HEK293 (cell line): ENCODE measurements at regions not wholly inside any gene's neighbourhood (a gene's known extent, or its start where the extent isn't known, plus 50 kb on each side); places are given as distances from the start of the nearest gene placed in this dataset.

Source experiments
- CTCF ChIA-PET: fragments of 350-600 bp; formaldehyde crosslinking; extraction: SDS; loops from one replicate; lab custom pipeline; 2021; ENCODE audit warnings: antibody characterized with exemption; lab: Yijun Ruan, JAX
- POLR2A ChIA-PET: fragments of 300-600 bp; formaldehyde crosslinking; extraction: SDS; loops from one replicate; lab custom pipeline; 2020; ENCODE audit warnings: antibody characterized with exemption, inconsistent platforms; lab: Yijun Ruan, JAX
- H3K27ac ChIP-seq: fragments of 200-500 bp; sonication (Bioruptor generic); 2 replicates; pipeline ENCODE4 v1.5.1; 2014; ENCODE audit warnings: low read depth, low read length, control low read depth, inconsistent platforms; ENCODE audit errors: extremely low read depth
- H3K36me3 ChIP-seq, 2 experiments: fragments of 200-500 bp in 1 of 2; sonication (Bioruptor generic) in 1 of 2; 1 replicate in 1 of 2; 2 replicates in 1 of 2; pipeline ENCODE4 v1.5.1; 2014 to 2017; ENCODE audit warnings: inconsistent platforms in 2 of 2, low read length in 2 of 2; ENCODE audit not compliant: control insufficient read depth in 2 of 2, insufficient read depth in 1 of 2
- H3K4me1 ChIP-seq: fragments of 200-500 bp; sonication (Bioruptor generic); 2 replicates; pipeline ENCODE4 v1.5.1; 2014; ENCODE audit warnings: mild to moderate bottlenecking, low read length, inconsistent platforms; ENCODE audit not compliant: control insufficient read depth, insufficient read depth
- H3K4me3 ChIP-seq: 2 replicates; pipeline ENCODE4 v1.5.1; 2011; ENCODE audit warnings: low read depth, mild to moderate bottlenecking, control low read depth, low read length, moderate library complexity
- H3K9me3 ChIP-seq: fragments of 200-500 bp; sonication (Bioruptor generic); 2 replicates; pipeline ENCODE4 v1.5.1; 2014; ENCODE audit warnings: low read depth, low read length, inconsistent platforms; ENCODE audit not compliant: control insufficient read depth, insufficient read depth
- HOXC10 ChIP-seq: sonication (generic); formaldehyde crosslinking; IDR thresholded peaks from 2 replicates; pipeline ENCODE4 v1.8.1; 2023; ENCODE audit warnings: mild to moderate bottlenecking, missing genetic modification reagents
- ZFP3 ChIP-seq: fragments of 450-650 bp; formaldehyde crosslinking; IDR thresholded peaks from 2 replicates; pipeline ENCODE4 v1.5.1; 2016; ENCODE audit warnings: low read depth, missing biosample characterization, missing genetic modification characterization
- ZFP37 ChIP-seq: fragments of 450-650 bp; formaldehyde crosslinking; IDR thresholded peaks from 2 replicates; pipeline ENCODE4 v1.5.1; 2016; ENCODE audit warnings: missing biosample characterization, missing genetic modification characterization
- ZFP69B ChIP-seq: fragments of 450-650 bp; formaldehyde crosslinking; IDR thresholded peaks from 2 replicates; pipeline ENCODE4 v1.5.1; 2016; ENCODE audit warnings: missing biosample characterization, missing genetic modification characterization
- ZIC2 ChIP-seq: fragments of 450-650 bp; formaldehyde crosslinking; IDR thresholded peaks from 2 replicates; pipeline ENCODE4 v1.5.1; 2016; ENCODE audit warnings: missing biosample characterization, missing genetic modification characterization
- ZNF155 ChIP-seq: fragments of 450-650 bp; formaldehyde crosslinking; IDR thresholded peaks from 2 replicates; pipeline ENCODE4 v1.5.1; 2016; ENCODE audit warnings: missing biosample characterization, missing genetic modification characterization
- ZNF18 ChIP-seq: fragments of 450-650 bp; formaldehyde crosslinking; IDR thresholded peaks from 2 replicates; pipeline ENCODE4 v1.5.1; 2016; ENCODE audit warnings: missing biosample characterization, missing genetic modification characterization
- ZNF24 ChIP-seq: fragments of 450-650 bp; formaldehyde crosslinking; IDR thresholded peaks from 2 replicates; pipeline ENCODE4 v1.5.1; 2016; ENCODE audit warnings: missing biosample characterization, missing genetic modification characterization
- ZNF266 ChIP-seq: fragments of 450-650 bp; formaldehyde crosslinking; IDR thresholded peaks from 2 replicates; pipeline ENCODE4 v1.5.1; 2016; ENCODE audit warnings: missing biosample characterization, missing genetic modification characterization, low read depth
- ZNF37A ChIP-seq: fragments of 450-650 bp; IDR thresholded peaks from 2 replicates; pipeline ENCODE4 v1.5.1; 2018; ENCODE audit warnings: missing biosample characterization, missing genetic modification characterization
- ZNF518A ChIP-seq: fragments of 450-650 bp; formaldehyde crosslinking; conservative IDR thresholded peaks from 2 replicates; pipeline ENCODE4 v1.5.1; 2016; ENCODE audit warnings: low read depth, missing biosample characterization, missing genetic modification characterization
- ZNF571 ChIP-seq: fragments of 450-650 bp; formaldehyde crosslinking; IDR thresholded peaks from 2 replicates; pipeline ENCODE4 v1.5.0; 2017; ENCODE audit warnings: missing biosample characterization, missing genetic modification characterization
- ZNF610 ChIP-seq: fragments of 450-650 bp; formaldehyde crosslinking; IDR thresholded peaks from 2 replicates; pipeline ENCODE4 v1.5.1; 2016; ENCODE audit warnings: missing biosample characterization, missing genetic modification characterization, borderline replicate concordance
- ZNF76 ChIP-seq: fragments of 450-650 bp; formaldehyde crosslinking; IDR thresholded peaks from 2 replicates; pipeline ENCODE4; 2016; ENCODE audit warnings: low read depth, missing biosample characterization, missing genetic modification characterization, borderline replicate concordance
- ZSCAN16 ChIP-seq: fragments of 450-650 bp; formaldehyde crosslinking; IDR thresholded peaks from 2 replicates; pipeline ENCODE4 v1.5.1; 2016; ENCODE audit warnings: missing biosample characterization, missing genetic modification characterization
- ZSCAN5A ChIP-seq: fragments of 450-650 bp; formaldehyde crosslinking; IDR thresholded peaks from 2 replicates; pipeline ENCODE4 v1.5.1; 2016; ENCODE audit warnings: missing biosample characterization, missing genetic modification characterization

- TF ChIP-seq ZNF518A (tag by site-specific recombination), result no peak
- TF ChIP-seq ZNF155 (tag by site-specific recombination), result no peak
- no peak for TF ChIP-seq ZNF610 (tag by site-specific recombination)
- TF ChIP-seq ZSCAN16 (tag by site-specific recombination), result no peak
- TF ChIP-seq ZNF266, result no peak
Observed at GRCh38 chr4:135227842-135228241, 1026.3 kb upstream of the PABPC4L start (continued).

- CTCF ChIA-PET, result no interaction called here
- Histone ChIP-seq H3K27ac (no peak overlapping the region), H3K4me3 (no peak overlapping the region), H3K36me3 (no peaks in the 10 kb centered on the region), H3K4me1 (no peaks in the 10 kb centered on the region), H3K9me3 (no peaks in the 10 kb centered on the region)
- POLR2A ChIA-PET, result no interaction called here
- TF ChIP-seq ZNF24, result no peak
Observed at GRCh38 chr4:135225551-135225950, 1024.0 kb upstream of the PABPC4L start.

- H3K27ac ChIP-seq, result no peak overlapping the region
- no peaks in the 10 kb centered on the region for H3K9me3 ChIP-seq
- H3K4me1 ChIP-seq, result no peaks in the 10 kb centered on the region
- CTCF ChIA-PET, result no interaction called here
- no peak overlapping the region for H3K4me3 ChIP-seq
- no peaks in the 10 kb centered on the region for H3K36me3 ChIP-seq
- POLR2A ChIA-PET, result no interaction called here
- TF ChIP-seq ZNF155 (tag by site-specific recombination), result no peak
- no peak for TF ChIP-seq ZNF76 (tag by site-specific recombination)
- no peak for TF ChIP-seq ZNF571 (tag by site-specific recombination)
- TF ChIP-seq ZFP69B (tag by site-specific recombination), result no peak
- TF ChIP-seq ZIC2 (tag by site-specific recombination), result no peak
- TF ChIP-seq ZSCAN5A (tag by site-specific recombination), result no peak
- no peak for TF ChIP-seq ZNF37A
- TF ChIP-seq ZNF18 (tag by site-specific recombination), result no peak
- no peak for TF ChIP-seq ZNF24
- no peak for TF ChIP-seq ZFP37 (tag by site-specific recombination)
- no peak for TF ChIP-seq ZFP3 (tag by site-specific recombination)
- TF ChIP-seq HOXC10, result no peak
- TF ChIP-seq, all 188 proteins: peak for 0
Observed at GRCh38 chr4:135210341-135210740, 1008.8 kb upstream of the PABPC4L start.
